T-helper 1 cell treated with Interleukin-12 subunit alpha and Interleukin-12 subunit beta and Interleukin-4 antibody, amounts not matched to agents 30 μg/mL and 1 μg/mL, for 36 hours (primary cell): ENCODE measurements at regions not wholly inside any gene's neighbourhood (a gene's known extent, or its start where the extent isn't known, plus 50 kb on each side); places are given as distances from the start of the nearest gene placed in this dataset.
A peak's percentile ranks its signal among the peaks of the same experiment; 100 is the strongest.

ENCODE experiments used
- H3K27ac Mint-ChIP-seq: one replicate; pipeline ENCODE4 v1.8.0; 2021; ENCODE audit warnings: mild to moderate bottlenecking, mixed read lengths
- H3K27me3 Mint-ChIP-seq: one replicate; pipeline ENCODE4 v1.8.0; 2021; ENCODE audit warnings: low read depth, mixed read lengths
- H3K36me3 Mint-ChIP-seq: one replicate; pipeline ENCODE4 v1.8.0; 2021; ENCODE audit warnings: low read depth, mixed read lengths
- H3K4me1 Mint-ChIP-seq: one replicate; pipeline ENCODE4 v1.8.0; 2021; ENCODE audit warnings: low read depth, mixed read lengths
- H3K4me3 Mint-ChIP-seq: one replicate; pipeline ENCODE4 v1.8.0; 2021; ENCODE audit warnings: mild to moderate bottlenecking, moderate library complexity, mixed read lengths
- H3K9me3 Mint-ChIP-seq: one replicate; pipeline ENCODE4 v1.8.0; 2021; ENCODE audit warnings: mixed read lengths

DNA sequence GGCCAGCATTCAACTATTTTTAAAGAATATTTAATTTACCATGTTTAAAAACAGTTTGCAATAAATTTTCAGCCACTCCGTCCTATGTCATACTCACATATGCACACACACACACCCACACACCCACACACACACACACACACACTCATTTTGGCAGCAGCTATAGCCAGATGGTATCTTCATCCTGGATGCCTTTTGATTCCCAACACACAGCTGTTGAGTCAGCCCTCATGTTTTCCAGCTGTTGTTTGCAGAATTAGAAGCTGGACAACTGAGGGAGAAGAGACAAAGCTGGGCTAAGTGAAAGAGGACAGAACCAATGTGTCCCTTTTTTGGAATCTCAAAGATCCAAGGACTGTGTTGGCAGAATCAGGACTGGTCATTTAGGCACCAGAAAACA lies 80.0 kb upstream of the EGLN3 start:
- H3K4me3 Mint-ChIP-seq: no peak overlapping the region

DNA sequence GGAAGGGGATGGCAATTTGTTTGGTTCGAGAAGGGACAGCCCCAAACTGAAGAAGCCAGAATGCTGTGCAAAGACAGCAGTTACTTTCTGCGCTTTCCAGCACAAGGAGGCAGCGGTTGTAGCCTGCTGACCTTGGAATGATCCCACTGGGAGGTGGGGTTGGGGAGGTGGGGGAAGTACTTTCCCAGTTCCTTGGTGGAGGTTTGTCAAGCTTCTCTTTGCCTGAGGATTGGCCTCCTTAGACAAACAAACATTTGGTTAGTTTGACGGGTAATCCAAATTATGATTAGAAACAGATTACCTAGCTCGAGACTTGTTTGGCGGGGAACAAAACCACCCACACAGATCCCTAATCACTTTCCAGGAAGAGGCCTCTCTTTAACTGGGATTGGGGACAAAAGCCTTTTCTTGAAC lies 79.1 kb upstream of the EGLN3 start:
- Mint-ChIP-seq H3K4me3 (no peak overlapping the region), H3K27ac (no peak overlapping the region), H3K27me3 (peaks cover 7% of the 10 kb centered on the region), H3K4me1 (peaks cover 20% of the 10 kb centered on the region), H3K36me3 (peaks cover 8% of the 10 kb centered on the region), H3K9me3 (no peaks in the 10 kb centered on the region)

More for the DNA sequence above, 80.0 kb upstream of the EGLN3 start:
- Mint-ChIP-seq H3K27ac (no peak overlapping the region), H3K9me3 (no peaks in the 10 kb centered on the region), H3K4me1 (peaks cover 20% of the 10 kb centered on the region), H3K36me3 (peaks cover 8% of the 10 kb centered on the region), H3K27me3 (peaks cover 7% of the 10 kb centered on the region)

DNA sequence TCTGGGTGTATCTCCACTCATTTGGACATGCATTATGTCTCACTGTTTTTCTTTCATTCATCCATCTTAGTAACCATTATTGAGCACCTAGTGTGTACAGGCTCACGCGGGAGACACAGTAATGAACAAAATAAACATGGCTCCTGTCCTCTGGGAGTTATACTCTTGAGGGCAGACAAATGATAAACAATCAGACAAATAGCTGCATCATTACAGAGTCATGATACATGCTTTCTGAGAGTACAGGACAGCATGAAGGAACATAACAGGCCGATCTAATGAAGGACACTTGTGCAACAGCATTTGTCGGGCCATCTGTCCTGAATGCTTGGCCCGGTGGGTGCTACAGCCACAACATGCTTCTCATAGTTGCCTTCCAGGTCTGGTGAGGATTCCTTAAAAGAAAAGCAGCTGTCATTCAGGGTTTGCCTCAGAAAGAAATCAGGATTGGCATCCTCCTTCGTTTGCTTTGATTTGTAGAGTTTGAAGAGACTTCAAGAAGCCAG lies 77.2 kb upstream of the EGLN3 start:
- Mint-ChIP-seq H3K36me3 (peaks cover 5% of the 10 kb centered on the region), H3K27ac (no peak overlapping the region), H3K9me3 (no peaks in the 10 kb centered on the region), H3K4me1 (peaks cover 19% of the 10 kb centered on the region), H3K27me3 (peaks cover 14% of the 10 kb centered on the region), H3K4me3 (no peak overlapping the region)

DNA sequence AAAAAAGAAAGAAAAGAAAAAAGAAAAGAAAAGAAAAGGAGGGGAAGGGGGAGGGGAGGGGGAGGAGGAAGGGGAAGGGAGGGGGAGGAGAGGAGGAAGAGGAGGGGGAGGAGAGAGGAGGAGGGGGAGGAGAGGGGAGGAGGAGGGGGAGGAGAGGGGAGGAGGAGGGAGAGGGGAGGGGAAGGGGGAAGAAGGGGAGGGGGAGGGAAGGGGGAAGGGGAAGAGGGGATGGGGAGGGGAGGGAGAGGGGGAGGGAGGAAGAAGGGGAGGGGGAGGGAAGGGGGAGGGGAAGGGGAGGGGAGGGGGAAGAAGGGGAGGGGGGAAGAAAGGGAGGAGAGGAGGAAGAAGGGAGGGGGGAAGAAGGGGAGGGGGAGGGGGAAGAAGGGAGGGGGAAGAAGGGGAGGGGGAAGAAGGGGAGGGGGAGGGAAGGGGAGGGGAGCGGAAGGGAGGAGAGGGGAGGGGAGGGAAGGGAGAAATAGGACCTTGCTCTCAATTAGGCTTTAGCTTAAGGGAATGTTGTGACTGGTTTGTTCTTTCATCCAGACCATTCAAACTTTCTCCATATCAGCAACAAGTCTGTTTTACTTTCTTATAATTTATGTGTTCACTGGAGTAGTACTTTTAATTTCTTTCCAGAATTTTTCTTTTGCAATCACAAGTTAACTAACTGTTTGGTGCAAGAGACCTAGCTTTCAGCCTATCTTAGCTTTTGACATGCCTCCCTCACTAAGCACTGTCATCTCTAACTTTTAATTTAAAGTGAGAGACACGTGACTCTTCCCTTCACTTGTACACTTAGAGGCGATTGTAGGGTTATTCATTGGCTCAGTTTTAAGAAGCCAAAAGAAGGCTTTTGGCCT lies 76.5 kb upstream of the EGLN3 start:
- Mint-ChIP-seq H3K27me3 (peaks cover 14% of the 10 kb centered on the region), H3K27ac (peak overlapping the region; percentile 75), H3K4me1 (peaks cover 19% of the 10 kb centered on the region), H3K4me3 (no peak overlapping the region), H3K9me3 (no peaks in the 10 kb centered on the region), H3K36me3 (peaks cover 5% of the 10 kb centered on the region)

DNA sequence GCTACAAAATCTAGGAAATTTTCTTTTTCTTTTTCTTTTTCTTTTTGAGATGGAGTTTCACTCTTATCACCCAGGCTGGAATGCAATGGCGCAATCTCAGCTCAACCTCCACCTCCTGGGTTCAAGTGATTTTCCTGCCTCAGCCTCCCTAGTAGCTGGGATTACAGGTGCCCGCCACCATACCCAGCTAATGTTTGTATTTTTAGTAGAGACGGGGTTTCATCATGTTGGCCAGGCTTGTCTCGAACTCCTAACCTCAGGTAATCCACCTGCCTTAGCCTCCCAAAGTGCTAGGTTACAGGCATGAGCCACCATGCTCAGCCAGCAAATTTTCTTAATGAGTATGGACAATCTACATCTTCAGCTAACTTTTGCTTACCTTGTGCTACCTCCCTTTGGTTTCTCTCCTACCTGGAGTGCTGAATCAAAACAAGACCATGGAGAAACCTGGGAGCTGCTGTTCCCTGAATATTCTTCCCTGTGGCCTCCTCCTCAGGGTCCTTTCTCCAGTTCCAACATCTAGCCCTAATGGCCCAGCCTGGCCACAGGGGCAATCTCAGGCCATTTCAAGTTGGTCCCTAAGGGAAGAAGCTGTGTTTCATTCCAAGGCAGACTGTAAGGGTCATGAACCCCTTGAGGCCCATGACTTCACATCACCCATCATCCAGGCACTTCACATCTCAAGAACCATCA lies 74.6 kb upstream of the EGLN3 start:
- peaks cover 3% of the 10 kb centered on the region for H3K36me3 Mint-ChIP-seq

DNA sequence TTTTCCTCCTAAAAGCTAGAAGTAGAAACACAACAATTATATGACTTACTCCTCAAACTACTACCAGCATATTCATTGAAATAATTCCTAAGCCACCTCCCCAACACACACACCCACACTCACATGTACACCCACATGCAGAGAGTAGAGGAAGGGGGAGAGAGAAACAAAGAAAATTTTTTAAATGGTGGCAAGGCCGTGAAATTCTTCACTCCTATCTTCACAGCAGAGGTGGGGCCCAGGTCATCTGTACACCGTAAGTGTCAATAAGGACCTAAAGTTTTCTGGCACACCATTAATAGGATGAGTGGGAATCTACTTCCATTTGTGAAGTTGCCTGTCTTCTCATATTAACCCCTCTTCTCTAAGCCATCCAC lies 73.9 kb upstream of the EGLN3 start:
- Mint-ChIP-seq H3K36me3 (peaks cover 3% of the 10 kb centered on the region), H3K4me1 (peaks cover 16% of the 10 kb centered on the region), H3K9me3 (no peaks in the 10 kb centered on the region), H3K4me3 (no peak overlapping the region), H3K27ac (no peak overlapping the region), H3K27me3 (peaks cover 6% of the 10 kb centered on the region)

More for the DNA sequence above, 74.6 kb upstream of the EGLN3 start:
- no peak overlapping the region for H3K27ac Mint-ChIP-seq
- peaks cover 6% of the 10 kb centered on the region for H3K27me3 Mint-ChIP-seq
- peaks cover 16% of the 10 kb centered on the region for H3K4me1 Mint-ChIP-seq
- no peaks in the 10 kb centered on the region for H3K9me3 Mint-ChIP-seq
- H3K4me3 Mint-ChIP-seq: no peak overlapping the region

DNA sequence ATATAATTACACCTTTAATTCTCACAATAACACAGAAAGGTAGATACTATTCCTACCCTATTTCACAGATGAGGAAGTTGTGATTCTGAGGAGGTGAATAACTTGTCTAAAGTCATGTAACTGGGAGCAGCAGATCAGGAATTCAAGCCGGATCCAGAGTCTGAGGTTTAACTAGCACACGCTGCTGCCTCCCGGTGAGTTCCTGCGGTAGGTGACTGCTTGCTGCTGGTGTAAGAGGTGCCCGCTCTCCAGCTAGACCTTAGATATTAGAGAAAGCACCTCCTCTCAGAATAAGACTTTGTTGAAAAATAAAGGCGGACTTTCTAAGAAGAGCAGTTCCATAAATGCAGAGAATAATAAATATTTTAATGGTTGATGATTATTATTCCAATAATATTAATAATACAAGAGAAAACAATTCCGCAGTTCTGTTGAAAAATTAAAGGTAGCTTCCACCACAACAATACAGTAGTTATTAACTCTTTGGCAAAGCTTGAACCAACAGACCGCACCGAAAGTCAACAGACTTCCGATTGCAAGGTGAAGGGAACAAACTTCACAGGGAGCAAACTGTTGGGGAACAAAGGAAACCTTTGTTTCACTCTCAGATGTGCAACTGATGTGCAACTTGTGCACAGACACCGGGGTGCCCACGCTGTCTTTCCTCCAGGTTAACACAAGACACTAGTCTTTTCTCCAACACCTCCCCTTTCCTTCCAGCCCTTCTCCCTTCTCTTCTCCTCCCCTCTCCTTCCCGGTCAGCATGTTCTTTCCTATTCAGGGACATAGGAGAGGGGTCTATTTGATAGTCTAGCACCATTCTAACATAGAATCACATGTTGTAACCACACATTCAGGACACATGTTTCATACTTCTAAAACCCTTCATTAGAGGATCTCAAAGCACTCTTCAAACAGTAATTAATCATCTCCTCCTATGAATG lies 73.2 kb upstream of the EGLN3 start:
- no peak overlapping the region for H3K4me3 Mint-ChIP-seq
- peaks cover 6% of the 10 kb centered on the region for H3K27me3 Mint-ChIP-seq
- H3K27ac Mint-ChIP-seq: no peak overlapping the region
- no peaks in the 10 kb centered on the region for H3K9me3 Mint-ChIP-seq
- H3K4me1 Mint-ChIP-seq: peaks cover 20% of the 10 kb centered on the region
- peaks cover 3% of the 10 kb centered on the region for H3K36me3 Mint-ChIP-seq

DNA sequence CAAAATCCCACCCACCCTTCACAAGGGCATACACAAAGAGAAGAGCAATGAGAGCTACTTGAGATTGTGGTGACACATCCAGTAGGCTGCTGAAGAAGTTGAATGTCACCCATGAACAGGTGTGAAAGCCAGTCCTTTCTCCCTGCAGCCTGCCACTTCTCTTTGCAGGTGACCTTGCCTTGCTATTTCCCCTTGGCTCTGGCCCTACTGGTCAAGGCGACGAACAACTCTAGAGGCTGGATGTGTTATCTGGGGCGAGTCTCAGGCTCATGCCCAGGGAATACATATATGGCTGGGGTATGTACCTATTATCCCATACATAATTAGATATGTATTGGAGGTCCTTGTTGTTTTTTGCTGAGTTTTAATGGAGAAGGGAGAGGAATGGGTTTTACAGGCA lies 70.2 kb upstream of the EGLN3 start:
- Mint-ChIP-seq H3K36me3 (peaks cover 3% of the 10 kb centered on the region), H3K4me3 (no peak overlapping the region), H3K27ac (no peak overlapping the region), H3K27me3 (peaks cover 6% of the 10 kb centered on the region), H3K9me3 (no peaks in the 10 kb centered on the region), H3K4me1 (peaks cover 27% of the 10 kb centered on the region)

DNA sequence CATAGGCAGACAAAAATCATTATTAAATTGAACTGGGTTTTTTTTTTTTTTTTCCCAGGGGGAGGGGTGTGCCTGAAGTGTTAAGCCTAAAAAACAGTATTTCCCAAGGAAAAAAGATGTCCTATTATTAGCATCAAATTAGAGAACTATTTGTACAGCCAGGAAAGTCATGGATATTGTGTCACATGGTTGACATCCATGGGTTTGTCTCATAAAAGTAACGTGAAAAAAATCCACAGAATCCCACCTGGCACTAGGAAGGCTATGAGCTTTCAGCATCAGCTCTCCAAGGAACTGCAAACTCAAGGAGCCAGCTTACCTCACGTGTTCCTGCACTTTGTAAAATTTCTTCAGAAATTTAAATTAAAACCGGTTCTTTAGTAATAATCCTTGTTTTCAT lies 69.1 kb upstream of the EGLN3 start:
- Mint-ChIP-seq H3K4me1 (peaks cover 28% of the 10 kb centered on the region), H3K36me3 (peaks cover 3% of the 10 kb centered on the region), H3K27me3 (peaks cover 6% of the 10 kb centered on the region), H3K9me3 (no peaks in the 10 kb centered on the region), H3K27ac (peak overlapping the region; percentile 18), H3K4me3 (peak overlapping the region; percentile 35)

DNA sequence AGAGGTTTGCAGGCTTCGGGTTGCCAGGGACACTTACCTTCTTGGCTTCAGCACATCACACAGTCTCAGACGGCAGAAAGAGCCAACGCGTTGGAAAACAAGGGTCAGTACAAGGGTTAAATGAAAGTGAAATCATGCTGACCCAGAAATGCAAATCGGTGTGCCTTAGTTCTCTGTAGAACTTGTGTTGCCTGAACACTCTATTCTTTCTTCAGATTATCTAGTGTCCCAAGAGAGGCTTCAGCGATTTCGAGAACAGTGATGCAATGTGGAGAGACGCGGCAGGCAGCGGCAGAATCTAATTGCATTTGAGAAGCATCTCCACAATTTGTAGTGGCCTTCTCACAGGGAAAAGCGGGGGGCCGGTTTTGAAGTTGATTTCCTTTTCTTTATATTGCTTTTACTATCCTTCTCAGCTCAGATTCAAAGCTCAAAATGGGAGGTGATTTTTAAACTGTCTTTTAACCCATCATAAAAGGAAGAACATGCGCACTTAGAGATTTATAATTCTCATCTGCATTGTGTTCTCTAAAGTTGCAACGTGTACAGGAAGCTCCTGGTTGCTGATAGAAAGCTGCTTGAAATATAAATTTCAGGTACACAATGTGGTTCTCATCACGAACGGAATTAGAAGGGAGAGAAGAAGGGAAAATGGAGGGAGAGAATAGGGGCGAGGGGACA lies 67.8 kb upstream of the EGLN3 start:
- peaks cover 3% of the 10 kb centered on the region for H3K36me3 Mint-ChIP-seq

DNA sequence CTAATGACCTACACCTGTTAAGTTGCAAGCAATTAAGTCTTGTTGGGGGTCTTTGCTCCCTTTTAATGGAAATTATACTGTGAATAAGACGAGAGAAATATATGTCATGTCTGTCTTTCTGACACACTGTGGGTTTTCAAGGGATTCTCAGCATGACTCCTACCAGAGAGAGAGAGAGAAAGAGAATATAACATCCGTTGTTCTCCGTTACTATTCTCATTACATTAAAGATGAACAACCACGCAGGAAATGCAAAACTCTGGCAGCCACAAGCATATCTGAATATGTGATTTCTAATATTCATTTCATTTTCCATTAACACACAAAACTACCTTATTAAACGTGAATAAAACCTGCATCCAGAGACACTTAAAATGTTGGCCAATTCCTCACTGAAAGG lies 67.3 kb upstream of the EGLN3 start:
- peaks cover 3% of the 10 kb centered on the region for H3K36me3 Mint-ChIP-seq
- H3K4me3 Mint-ChIP-seq: peak overlapping the region; percentile 82
- no peaks in the 10 kb centered on the region for H3K9me3 Mint-ChIP-seq
- no peaks in the 10 kb centered on the region for H3K27me3 Mint-ChIP-seq
- peaks cover 37% of the 10 kb centered on the region for H3K4me1 Mint-ChIP-seq
- H3K27ac Mint-ChIP-seq: peak overlapping the region; percentile 94

More for the DNA sequence above, 67.8 kb upstream of the EGLN3 start:
- Mint-ChIP-seq H3K9me3 (no peaks in the 10 kb centered on the region), H3K4me3 (peak overlapping the region; percentile 82), H3K27me3 (no peaks in the 10 kb centered on the region), H3K27ac (peak overlapping the region; percentile 94), H3K4me1 (peaks cover 31% of the 10 kb centered on the region)

DNA sequence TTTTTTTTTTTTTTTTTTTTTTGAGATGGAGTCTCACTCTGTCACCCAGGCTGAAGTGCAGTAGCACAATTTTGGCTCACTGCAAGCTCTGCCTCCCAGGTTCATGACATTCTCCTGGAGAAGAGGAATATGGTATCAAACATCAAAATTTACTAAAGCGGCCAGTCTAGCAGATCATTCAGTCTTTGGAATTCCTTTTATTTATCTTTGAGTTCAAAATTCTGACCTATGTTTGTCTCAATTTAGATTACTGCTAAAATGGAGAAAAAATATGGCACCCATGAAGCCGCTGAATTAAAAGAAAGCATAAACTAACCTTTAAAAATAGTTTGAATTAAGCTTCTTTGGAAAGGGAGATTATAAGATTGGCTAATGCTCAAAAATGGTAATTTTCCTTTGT lies 64.5 kb upstream of the EGLN3 start:
- Mint-ChIP-seq H3K27ac (no peak overlapping the region), H3K36me3 (peaks cover 13% of the 10 kb centered on the region), H3K27me3 (peaks cover under 1% of the 10 kb centered on the region), H3K9me3 (peaks cover under 1% of the 10 kb centered on the region), H3K4me1 (peaks cover 42% of the 10 kb centered on the region), H3K4me3 (no peak overlapping the region)

DNA sequence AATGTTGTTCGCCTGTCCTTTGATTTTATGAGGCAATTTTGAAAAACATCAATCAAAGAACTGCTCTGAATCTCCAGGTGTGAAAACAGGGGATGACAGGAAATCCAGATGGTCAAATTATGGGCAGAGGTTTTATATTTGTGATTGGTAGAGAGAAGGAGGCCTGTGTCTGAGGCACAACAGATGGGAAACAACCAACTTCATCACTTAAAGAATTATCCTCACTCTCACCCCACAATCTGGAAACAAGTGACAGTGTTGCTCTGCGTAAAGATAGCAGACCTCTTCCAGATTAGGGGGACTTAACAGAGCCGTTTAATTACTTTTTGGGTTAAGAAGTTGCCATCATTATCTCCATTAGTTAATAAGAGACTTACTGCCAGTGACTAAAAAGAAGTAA lies 64.1 kb upstream of the EGLN3 start:
- H3K9me3 Mint-ChIP-seq: peaks cover 5% of the 10 kb centered on the region
- peaks cover 3% of the 10 kb centered on the region for H3K27me3 Mint-ChIP-seq
- H3K4me3 Mint-ChIP-seq: peak overlapping the region; percentile 14
- peak overlapping the region; percentile 55 for H3K27ac Mint-ChIP-seq
- H3K36me3 Mint-ChIP-seq: peaks cover 18% of the 10 kb centered on the region
- peaks cover 46% of the 10 kb centered on the region for H3K4me1 Mint-ChIP-seq

DNA sequence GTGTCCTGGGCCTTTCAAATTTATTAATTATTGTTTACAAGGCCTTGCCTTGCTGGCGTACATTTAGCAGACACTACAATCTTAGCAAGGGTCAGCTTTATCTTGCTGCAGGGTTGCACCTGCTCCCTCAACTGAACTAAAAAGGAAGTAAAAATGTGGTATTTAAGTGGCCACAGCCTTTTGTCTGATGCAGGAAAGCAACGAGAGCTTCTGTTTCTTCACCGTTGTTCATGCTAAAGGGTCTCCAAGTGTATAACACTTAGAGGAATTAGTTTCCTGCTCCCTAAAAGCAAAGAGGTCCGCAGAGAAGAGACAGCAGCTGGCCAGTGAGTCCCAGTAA lies 62.8 kb upstream of the EGLN3 start:
- peak overlapping the region; percentile 77 for H3K27ac Mint-ChIP-seq
- peaks cover 21% of the 10 kb centered on the region for H3K36me3 Mint-ChIP-seq
- H3K9me3 Mint-ChIP-seq: peaks cover 15% of the 10 kb centered on the region
- peak overlapping the region; percentile 51 for H3K4me3 Mint-ChIP-seq
- H3K4me1 Mint-ChIP-seq: peaks cover 38% of the 10 kb centered on the region
- H3K27me3 Mint-ChIP-seq: peaks cover 3% of the 10 kb centered on the region
